SW480 (cell line): ENCODE measurements at regions not wholly inside any gene's neighbourhood (a gene's known extent, or its start where the extent isn't known, plus 50 kb on each side); places are given as distances from the start of the nearest gene placed in this dataset.
"Not testable (repeated sequence)": the region's sequence is repeated elsewhere in the genome, so short reads cannot be mapped to it uniquely, and the experiment has no call there.

Source experiments
- DNase-seq: peaks from one replicate; pipeline ENCODE4 v3.0.0-alpha.2; 2016; ENCODE audit warnings: low spot score

GRCh38 chr1:81738875-81739274 lies 61.9 kb upstream of the ADGRL2 start:
- no peak for DNase-seq

- no peak for DNase-seq
Measured at GRCh38 chr1:81733480-81733879, 67.3 kb upstream of the ADGRL2 start.

- DNase-seq, result no peak
Measured at GRCh38 chr1:81731989-81732388, 68.7 kb upstream of the ADGRL2 start.

- DNase-seq, result no peak
Measured at GRCh38 chr1:81730881-81731280, 69.9 kb upstream of the ADGRL2 start.

- not testable (repeated sequence) for DNase-seq
Measured at GRCh38 chr1:81730299-81730698, 70.4 kb upstream of the ADGRL2 start.

- no peak for DNase-seq
Measured at GRCh38 chr1:81729818-81730217, 70.9 kb upstream of the ADGRL2 start.

GRCh38 chr1:81729239-81729638 lies 71.5 kb upstream of the ADGRL2 start:
- no peak for DNase-seq

GRCh38 chr1:81725823-81726222 lies 74.9 kb upstream of the ADGRL2 start:
- no peak for DNase-seq

GRCh38 chr1:81722631-81723328 lies 78.0 kb upstream of the ADGRL2 start:
- not testable (repeated sequence) for DNase-seq

- not testable (repeated sequence) for DNase-seq
Measured at GRCh38 chr1:81720256-81720655, 80.5 kb upstream of the ADGRL2 start.

- no peak for DNase-seq
Measured at GRCh38 chr1:81717230-81717629, 83.5 kb upstream of the ADGRL2 start.

GRCh38 chr1:81715391-81715790 lies 85.3 kb upstream of the ADGRL2 start:
- no peak for DNase-seq

- DNase-seq, result no peak
Measured at GRCh38 chr1:81714636-81715035, 86.1 kb upstream of the ADGRL2 start.

GRCh38 chr1:81712425-81712824 lies 88.3 kb upstream of the ADGRL2 start:
- no peak for DNase-seq

- DNase-seq, result no peak
Measured at GRCh38 chr1:81710857-81711256, 89.9 kb upstream of the ADGRL2 start.

GRCh38 chr1:81708250-81708649 lies 92.5 kb upstream of the ADGRL2 start:
- no peak for DNase-seq

GRCh38 chr1:81706650-81707435 lies 93.9 kb upstream of the ADGRL2 start:
- no peak for DNase-seq

GRCh38 chr1:81703756-81704463 lies 96.8 kb upstream of the ADGRL2 start:
- no peak for DNase-seq

GRCh38 chr1:81703391-81703755 lies 97.4 kb upstream of the ADGRL2 start:
- DNase-seq, result no peak

- DNase-seq, result no peak
Measured at GRCh38 chr1:81702903-81703302, 97.8 kb upstream of the ADGRL2 start.

GRCh38 chr1:81702079-81702715 lies 98.5 kb upstream of the ADGRL2 start:
- DNase-seq, result no peak

- no peak for DNase-seq
Measured at GRCh38 chr1:81700728-81701470, 99.8 kb upstream of the ADGRL2 start.
